Left ventricle myocardium inferior (tissue), 1 donor: ENCODE measurements at regions not wholly inside any gene's neighbourhood (a gene's known extent, or its start where the extent isn't known, plus 50 kb on each side); places are given as distances from the start of the nearest gene placed in this dataset.

Source experiments
- DNase-seq: peaks from one replicate; pipeline ENCODE4 v3.0.0-alpha.2; 2020
- H3K27ac ChIP-seq: fragments of 200-600 bp; replicated peaks from 2 replicates; pipeline ENCODE4 v1.8.0; 2021
- H3K27me3 ChIP-seq: fragments of 200-600 bp; 2 replicates; pipeline ENCODE4 v1.8.0; 2021; ENCODE audit warnings: low read depth
- H3K36me3 ChIP-seq: fragments of 200-600 bp; 2 replicates; pipeline ENCODE4 v1.8.0; 2021
- H3K4me1 ChIP-seq: fragments of 200-600 bp; 2 replicates; pipeline ENCODE4 v1.8.0; 2021
- H3K4me3 ChIP-seq: fragments of 200-600 bp; 2 replicates; pipeline ENCODE4 v1.8.0; 2021; ENCODE audit warnings: mild to moderate bottlenecking, moderate library complexity
- H3K9me3 ChIP-seq: fragments of 200-600 bp; replicated peaks from 2 replicates; pipeline ENCODE4 v1.8.0; 2021
- CTCF ChIP-seq: fragments of 200-600 bp; IDR thresholded peaks from 2 replicates; pipeline ENCODE4 v1.8.0; 2021; ENCODE audit warnings: antibody characterized with exemption, mild to moderate bottlenecking, borderline replicate concordance
- intact Hi-C: fragments of 100-400 bp; cut with micrococcal nuclease; formaldehyde crosslinking; loops from one replicate; pipeline ENCODE4 v1.11.0; 2022
- donor health status: DM: no; HTN: yes; CAD: no; lungs with severe emphysema.

DNA sequence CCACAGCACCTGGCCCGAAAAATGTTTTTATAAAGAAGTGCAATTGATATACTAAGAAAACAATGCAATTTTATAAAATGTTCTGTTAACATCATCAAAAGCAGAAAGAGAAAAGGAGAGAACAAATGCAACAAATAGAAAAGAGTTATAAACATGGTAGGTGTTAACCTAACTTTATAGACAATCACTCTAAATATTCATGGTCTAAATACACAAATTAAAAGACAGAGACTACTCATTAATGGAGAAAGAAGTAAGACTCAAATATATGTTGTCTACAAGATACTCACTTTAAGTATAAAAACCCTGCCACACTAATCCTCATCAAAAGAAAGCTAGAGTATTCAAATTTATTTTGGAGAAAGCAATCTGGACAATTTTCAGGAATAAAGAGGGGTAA is 425.3 kb upstream of the ANKRD30A start:
- intact Hi-C loops = no loop called here
- TF ChIP-seq CTCF = no peak
- DNase-seq = no peak
- H3K4me3 ChIP-seq = no peak overlapping the region
- peaks cover 3% of the 10 kb centered on the region for H3K27me3 ChIP-seq
- no peaks in the 10 kb centered on the region for H3K36me3 ChIP-seq
- peaks cover 16% of the 10 kb centered on the region for H3K9me3 ChIP-seq
- no peak overlapping the region for H3K27ac ChIP-seq
- H3K4me1 ChIP-seq = no peaks in the 10 kb centered on the region

DNA sequence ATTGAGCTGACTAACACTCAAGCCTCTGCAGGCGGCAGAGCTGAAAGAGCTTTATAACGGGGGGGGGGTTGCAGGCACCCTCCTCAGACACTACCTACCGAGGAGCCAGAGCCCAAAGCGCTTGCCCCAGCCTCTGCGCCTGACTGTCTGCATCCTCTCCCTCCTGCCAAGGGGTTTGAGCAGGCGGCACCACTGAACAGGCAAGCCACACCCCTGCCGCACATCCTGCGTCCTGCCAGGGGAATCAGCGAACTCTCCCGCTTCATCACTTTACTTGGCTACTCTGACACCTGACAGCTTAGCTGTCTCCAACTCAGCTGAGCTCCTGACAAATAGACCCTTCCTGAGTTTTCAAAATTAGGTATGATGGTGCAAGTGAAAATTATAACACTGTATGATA is 432.6 kb upstream of the ANKRD30A start:
- no peak overlapping the region for H3K4me3 ChIP-seq
- H3K4me1 ChIP-seq = no peaks in the 10 kb centered on the region
- DNase-seq = no peak
- no peaks in the 10 kb centered on the region for H3K27me3 ChIP-seq
- no peak overlapping the region for H3K27ac ChIP-seq
- intact Hi-C loops = no loop called here
- no peaks in the 10 kb centered on the region for H3K9me3 ChIP-seq
- TF ChIP-seq CTCF = no peak
- no peaks in the 10 kb centered on the region for H3K36me3 ChIP-seq

DNA sequence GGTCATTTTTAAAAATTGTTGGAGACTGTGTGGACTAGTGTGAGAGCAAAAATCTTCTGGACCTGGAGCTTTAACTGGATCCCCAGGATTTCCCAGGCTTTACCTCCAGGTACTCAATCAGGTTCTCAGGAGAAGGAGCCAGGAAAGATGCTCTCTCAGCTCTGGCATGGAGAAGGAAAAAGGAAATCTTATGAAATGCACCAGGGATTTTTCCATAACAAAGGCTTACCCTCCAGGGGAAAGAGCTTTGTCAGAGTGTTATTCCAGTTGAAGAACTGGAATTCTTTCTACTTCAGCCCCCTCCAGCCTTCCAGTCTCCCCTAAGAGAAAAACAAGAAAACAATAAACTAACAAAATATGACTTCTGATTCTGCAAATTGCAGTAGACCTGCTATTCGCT is 436.7 kb upstream of the ANKRD30A start:
- Histone ChIP-seq H3K4me3 (no peak overlapping the region), H3K36me3 (no peaks in the 10 kb centered on the region), H3K27me3 (no peaks in the 10 kb centered on the region), H3K27ac (no peak overlapping the region), H3K9me3 (no peaks in the 10 kb centered on the region), H3K4me1 (no peaks in the 10 kb centered on the region)
- intact Hi-C loops = no loop called here
- no peak for DNase-seq
- TF ChIP-seq CTCF = no peak

DNA sequence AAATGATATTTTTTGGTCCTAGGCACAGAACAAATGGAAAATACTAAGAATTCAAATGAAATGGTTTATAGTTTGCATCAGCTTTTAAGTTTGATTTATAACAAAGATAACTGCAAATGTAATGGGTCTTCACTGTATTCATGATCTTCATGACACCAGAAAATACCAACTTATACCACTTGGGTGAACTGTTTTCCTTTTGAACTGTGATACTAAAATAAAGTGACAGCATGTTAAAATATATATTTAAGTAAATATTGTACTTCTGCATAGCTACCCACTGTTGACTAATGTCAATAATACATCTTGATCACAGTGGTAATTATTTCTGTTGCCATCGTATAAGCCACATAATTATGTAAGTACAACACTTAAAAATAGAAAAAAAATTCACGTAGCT is 442.0 kb upstream of the ANKRD30A start:
- intact Hi-C loops = no loop called here
- Histone ChIP-seq H3K9me3 (no peaks in the 10 kb centered on the region), H3K4me3 (no peak overlapping the region), H3K36me3 (no peaks in the 10 kb centered on the region), H3K27ac (no peak overlapping the region), H3K27me3 (no peaks in the 10 kb centered on the region), H3K4me1 (no peaks in the 10 kb centered on the region)
- no peak for TF ChIP-seq CTCF
- no peak for DNase-seq

- no peaks in the 10 kb centered on the region for H3K9me3 ChIP-seq
- no peaks in the 10 kb centered on the region for H3K36me3 ChIP-seq
- no peaks in the 10 kb centered on the region for H3K4me1 ChIP-seq
- no peak overlapping the region for H3K4me3 ChIP-seq
- no peak for DNase-seq
- intact Hi-C loops = no loop called here
- H3K27me3 ChIP-seq = no peaks in the 10 kb centered on the region
- no peak for TF ChIP-seq CTCF
- H3K27ac ChIP-seq = no peak overlapping the region
Measured at GRCh38 chr10:36681751-36682632, 443.4 kb upstream of the ANKRD30A start.
